Coronary artery (tissue), 2 donors: ENCODE measurements at regions not wholly inside any gene's neighbourhood (a gene's known extent, or its start where the extent isn't known, plus 50 kb on each side); places are given as distances from the start of the nearest gene placed in this dataset.

Experiments used
- DNase-seq: peaks from one replicate; pipeline ENCODE4 v3.0.0-alpha.2; 2017; ENCODE audit warnings: low spot score
- H3K27ac ChIP-seq, 2 donors: fragments of 200-600 bp; sonication (generic); one replicate each; pipeline ENCODE4 v1.5.1; 2016 to 2019
- H3K4me3 ChIP-seq: fragments of 200-600 bp; sonication (generic); 2 replicates; pipeline ENCODE4 v1.5.1; 2016; ENCODE audit warnings: mild to moderate bottlenecking, moderate library complexity
- TF ChIP-seq, protein P1 (sequence below): fragments of 200-600 bp; sonication (generic); IDR thresholded peaks from one replicate; pipeline ENCODE4 v1.5.1; 2019; ENCODE audit warnings: antibody characterized with exemption

DNA sequence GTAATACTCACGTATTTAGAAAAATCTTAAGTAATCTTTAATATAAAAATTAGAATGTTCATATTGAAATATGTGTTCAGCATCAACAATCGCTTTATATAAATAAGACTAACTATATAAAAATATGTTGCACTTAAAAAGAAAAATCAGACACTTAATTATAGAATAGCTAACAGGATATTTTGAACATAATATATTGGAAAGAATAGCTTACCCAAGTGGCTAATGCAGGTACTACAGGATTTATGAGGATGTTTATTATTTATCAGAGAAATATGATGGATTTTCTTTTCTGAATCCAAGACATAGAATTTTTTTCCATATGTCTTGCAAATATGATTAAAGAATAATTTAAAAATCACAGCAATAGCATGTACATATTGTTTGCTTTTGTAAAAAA is 567.9 kb upstream of the GBE1 start:
- no peak overlapping the region for H3K4me3 ChIP-seq
- no peak for DNase-seq
- TF ChIP-seq, protein P1, sequence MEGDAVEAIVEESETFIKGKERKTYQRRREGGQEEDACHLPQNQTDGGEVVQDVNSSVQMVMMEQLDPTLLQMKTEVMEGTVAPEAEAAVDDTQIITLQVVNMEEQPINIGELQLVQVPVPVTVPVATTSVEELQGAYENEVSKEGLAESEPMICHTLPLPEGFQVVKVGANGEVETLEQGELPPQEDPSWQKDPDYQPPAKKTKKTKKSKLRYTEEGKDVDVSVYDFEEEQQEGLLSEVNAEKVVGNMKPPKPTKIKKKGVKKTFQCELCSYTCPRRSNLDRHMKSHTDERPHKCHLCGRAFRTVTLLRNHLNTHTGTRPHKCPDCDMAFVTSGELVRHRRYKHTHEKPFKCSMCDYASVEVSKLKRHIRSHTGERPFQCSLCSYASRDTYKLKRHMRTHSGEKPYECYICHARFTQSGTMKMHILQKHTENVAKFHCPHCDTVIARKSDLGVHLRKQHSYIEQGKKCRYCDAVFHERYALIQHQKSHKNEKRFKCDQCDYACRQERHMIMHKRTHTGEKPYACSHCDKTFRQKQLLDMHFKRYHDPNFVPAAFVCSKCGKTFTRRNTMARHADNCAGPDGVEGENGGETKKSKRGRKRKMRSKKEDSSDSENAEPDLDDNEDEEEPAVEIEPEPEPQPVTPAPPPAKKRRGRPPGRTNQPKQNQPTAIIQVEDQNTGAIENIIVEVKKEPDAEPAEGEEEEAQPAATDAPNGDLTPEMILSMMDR = no peak
- no peak overlapping the region for H3K27ac ChIP-seq

GRCh38 chr3:82311901-82312300 is 550.5 kb upstream of the GBE1 start:
- Histone ChIP-seq H3K27ac (no peak overlapping the region), H3K4me3 (no peak overlapping the region)
- DNase-seq = no peak
- TF ChIP-seq, protein P1 = no peak

GRCh38 chr3:82308755-82309154 is 547.3 kb upstream of the GBE1 start:
- TF ChIP-seq, protein P1 = no peak
- no peak for DNase-seq
- Histone ChIP-seq H3K4me3 (no peak overlapping the region), H3K27ac (no peak overlapping the region)

- TF ChIP-seq, protein P1 = no peak
- Histone ChIP-seq H3K4me3 (no peak overlapping the region), H3K27ac (no peak overlapping the region)
- no peak for DNase-seq
These were observed 544.7 kb upstream of the GBE1 start for GRCh38 chr3:82306189-82306588.

GRCh38 chr3:82294609-82295008 is 533.2 kb upstream of the GBE1 start:
- no peak for DNase-seq
- TF ChIP-seq, protein P1 = no peak
- H3K27ac ChIP-seq = no peak overlapping the region
- H3K4me3 ChIP-seq = no peak overlapping the region

GRCh38 chr3:82293867-82294266 is 532.4 kb upstream of the GBE1 start:
- DNase-seq = no peak
- TF ChIP-seq, protein P1 = no peak
- Histone ChIP-seq H3K27ac (no peak overlapping the region), H3K4me3 (no peak overlapping the region)

DNA sequence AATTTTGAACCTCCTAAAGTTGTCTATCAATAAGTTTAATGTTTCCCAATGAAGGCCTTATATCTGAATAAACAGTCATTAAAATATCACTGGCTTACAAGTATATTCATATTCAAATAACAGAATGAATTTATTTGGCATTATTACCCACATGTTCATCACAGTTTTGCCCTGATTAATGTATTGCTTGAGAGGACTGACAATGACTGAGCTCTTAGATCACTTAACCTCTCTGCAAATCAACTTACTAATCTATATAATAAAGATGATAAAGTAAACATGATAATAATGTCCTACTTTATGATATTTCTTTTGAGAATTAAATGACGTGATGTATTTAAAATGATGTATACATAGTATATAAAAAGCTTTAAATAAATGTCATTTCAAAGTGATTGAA is 532.0 kb upstream of the GBE1 start:
- TF ChIP-seq, protein P1 = no peak
- DNase-seq = no peak
- no peak overlapping the region for H3K27ac ChIP-seq
- H3K4me3 ChIP-seq = no peak overlapping the region
